Esophagus (tissue), 2 donors: ENCODE measurements at regions not wholly inside any gene's neighbourhood (a gene's known extent, or its start where the extent isn't known, plus 50 kb on each side); places are given as distances from the start of the nearest gene placed in this dataset.
"Not testable (repeated sequence)": the region's sequence is repeated elsewhere in the genome, so short reads cannot be mapped to it uniquely, and the experiment has no call there.

Experiments used
- H3K27ac ChIP-seq, 2 donors: one replicate each; pipeline ENCODE4 v1.5.1; 2013; ENCODE audit warnings: low read depth in 2 of 2, mild to moderate bottlenecking in 2 of 2, inconsistent platforms in 1 of 2, low read length in 1 of 2, moderate library complexity in 1 of 2
- H3K27me3 ChIP-seq, 2 donors: one replicate each; pipeline ENCODE4 v1.6.1; 2013; ENCODE audit warnings: low read length in 2 of 2, control low read depth in 1 of 2, mild to moderate bottlenecking in 1 of 2; ENCODE audit not compliant: insufficient read depth in 2 of 2, control insufficient read depth in 1 of 2
- H3K36me3 ChIP-seq, 2 donors: one replicate each; pipeline ENCODE4 v1.6.1; 2013; ENCODE audit warnings: low read length in 1 of 2; ENCODE audit not compliant: control insufficient read depth in 2 of 2, insufficient read depth in 2 of 2
- H3K4me1 ChIP-seq, 2 donors: one replicate each; pipeline ENCODE4 v1.6.1; 2013; ENCODE audit warnings: low read length in 1 of 2; ENCODE audit not compliant: control insufficient read depth in 2 of 2, insufficient read depth in 2 of 2
- H3K4me3 ChIP-seq, 2 donors: one replicate each; pipeline ENCODE4 v1.5.1; 2013; ENCODE audit warnings: low read length in 2 of 2, mild to moderate bottlenecking in 2 of 2, low read depth in 1 of 2, moderate library complexity in 1 of 2
- H3K9me3 ChIP-seq, 2 donors: one replicate each; pipeline ENCODE4 v1.6.1; 2013; ENCODE audit warnings: mild to moderate bottlenecking in 2 of 2, low read depth in 1 of 2, low read length in 1 of 2, moderate library complexity in 1 of 2; ENCODE audit not compliant: control insufficient read depth in 2 of 2, insufficient read depth in 1 of 2
- WGBS, 2 donors: extraction: QIAGEN DNeasy Blood & Tissue Kit; methylation state at CpG; one replicate each; pipeline ENCODE4 v1.1.7; 2013; 5-methylcytosine and 5-hydroxymethylcytosine counted together
- donor health status: healthy with polysubstance abuse.
- donor health status: Bipolar disorder and iron deficiency.

DNA sequence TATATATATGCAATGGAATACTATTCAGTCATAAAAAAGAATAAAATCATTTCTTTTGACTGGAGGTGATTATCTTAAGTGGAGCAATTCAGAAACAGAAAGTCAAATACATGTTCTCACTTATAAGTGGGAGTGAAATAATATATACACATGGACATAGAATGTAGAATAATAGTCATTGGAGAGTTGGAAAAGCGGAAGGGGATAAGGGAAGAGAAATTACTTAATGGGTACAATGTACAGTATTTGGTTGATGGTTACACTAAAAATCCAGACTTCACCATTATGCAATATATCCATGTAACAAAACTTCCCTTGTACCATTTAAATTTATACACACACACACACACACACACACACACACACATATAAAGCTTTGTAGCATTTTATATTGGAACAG lies 84.3 kb downstream of the RAP2B start:
- Histone ChIP-seq H3K9me3 (no peaks in the 10 kb centered on the region), H3K27me3 (no peaks in the 10 kb centered on the region), H3K4me3 (no peak overlapping the region), H3K4me1 (no peaks in the 10 kb centered on the region), H3K36me3 (no peaks in the 10 kb centered on the region), H3K27ac (no peak overlapping the region)
- WGBS, 2 donors: 0 to 2% methylated on average over 1 of the region's 1 CpG

DNA sequence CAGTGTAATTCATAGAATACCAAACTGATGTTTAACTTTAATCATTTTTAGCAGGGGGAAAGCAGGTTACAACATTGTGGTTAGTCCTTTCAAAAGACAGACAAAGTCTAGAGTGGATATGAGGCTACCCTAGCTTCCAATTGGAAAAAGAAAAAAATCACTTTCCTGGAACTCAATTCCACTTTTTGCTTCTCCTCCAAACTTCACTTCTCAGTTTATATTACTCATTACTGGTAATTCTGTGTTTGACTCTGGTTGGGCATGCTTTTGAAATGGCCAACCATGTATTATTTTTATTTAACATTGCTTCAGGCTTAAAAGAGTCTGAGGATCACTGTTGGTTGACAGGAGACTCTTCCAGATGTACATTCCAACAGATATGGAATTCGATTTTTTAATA lies 84.8 kb downstream of the RAP2B start:
- H3K27ac ChIP-seq: no peak overlapping the region
- no peak overlapping the region for H3K4me3 ChIP-seq
- H3K27me3 ChIP-seq: no peaks in the 10 kb centered on the region
- WGBS, 2 donors: 26 to 40% methylated on average over 1 of the region's 1 CpG
- no peaks in the 10 kb centered on the region for H3K4me1 ChIP-seq
- no peaks in the 10 kb centered on the region for H3K9me3 ChIP-seq
- no peaks in the 10 kb centered on the region for H3K36me3 ChIP-seq

DNA sequence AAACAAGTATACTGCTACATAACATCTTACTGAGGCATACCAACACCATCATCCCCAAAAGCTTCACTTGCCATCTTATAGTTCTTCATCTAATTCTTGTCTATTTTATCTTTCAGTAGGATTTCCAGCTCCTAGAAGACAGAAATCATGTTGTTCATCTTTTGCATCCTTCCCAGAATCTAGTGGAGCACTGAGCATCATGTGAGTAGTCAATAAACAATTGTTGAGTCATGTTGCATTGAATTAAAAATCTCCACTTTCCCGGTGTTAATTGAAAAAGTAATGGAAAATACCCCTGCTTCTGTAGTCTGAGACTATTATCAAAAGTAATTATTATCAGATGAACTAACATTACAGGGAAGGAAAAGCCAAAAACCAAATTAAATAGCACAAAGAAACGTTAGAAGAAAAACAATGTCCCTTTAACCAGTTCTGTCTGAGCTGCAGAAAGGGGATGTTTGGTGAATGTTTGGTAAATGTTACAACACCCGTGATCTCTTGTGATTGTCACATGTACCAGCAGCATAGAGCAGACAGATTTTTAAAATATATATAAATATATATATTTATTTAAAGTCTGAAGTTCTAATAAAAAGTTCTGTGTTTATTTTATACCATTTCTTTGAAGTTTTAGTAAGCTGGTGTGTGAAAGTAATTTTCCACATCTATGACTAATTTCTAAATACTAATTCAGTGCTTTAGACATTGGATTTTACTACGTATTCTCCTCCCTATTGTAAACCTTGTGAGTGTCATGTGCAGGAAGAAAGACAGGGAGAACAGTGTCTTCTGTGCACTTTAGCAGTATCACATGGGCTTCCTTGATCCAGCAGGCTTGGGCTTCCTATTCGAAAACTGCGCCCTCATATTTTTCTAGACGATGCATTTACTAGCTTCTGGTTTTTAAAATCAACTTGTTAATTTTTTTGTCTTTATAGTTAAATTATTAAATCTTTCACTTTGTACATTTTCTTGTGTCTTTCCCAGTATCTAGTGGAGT lies 85.6 kb downstream of the RAP2B start:
- H3K27ac ChIP-seq: no peak overlapping the region
- H3K4me1 ChIP-seq: no peaks in the 10 kb centered on the region
- no peaks in the 10 kb centered on the region for H3K36me3 ChIP-seq
- 57 to 67% methylated on average over 7 of the region's 7 CpGs for WGBS, 2 donors
- no peaks in the 10 kb centered on the region for H3K27me3 ChIP-seq
- H3K4me3 ChIP-seq: no peak overlapping the region
- no peaks in the 10 kb centered on the region for H3K9me3 ChIP-seq

DNA sequence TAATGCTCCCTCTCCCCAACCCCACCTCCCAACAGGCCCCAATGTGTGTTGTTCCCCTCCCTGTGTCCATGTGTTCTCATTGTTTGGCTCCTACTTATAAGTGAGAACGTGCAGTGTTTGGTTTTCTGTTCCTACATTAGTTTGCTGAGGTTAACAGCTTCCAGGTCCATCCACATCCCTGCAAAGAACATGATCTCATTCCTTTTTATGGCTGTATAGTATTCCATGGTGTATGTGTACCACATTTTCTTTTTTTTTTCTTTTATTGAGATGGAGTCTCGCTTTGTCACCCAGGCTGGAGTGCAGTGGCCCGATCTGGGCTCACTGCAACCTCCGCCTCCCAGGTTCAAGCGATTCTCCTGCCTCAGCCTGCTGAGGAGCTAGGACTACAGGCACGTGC lies 86.8 kb downstream of the RAP2B start:
- not testable (repeated sequence) for H3K36me3 ChIP-seq, H3K4me1 ChIP-seq, H3K4me3 ChIP-seq, H3K9me3 ChIP-seq, H3K27ac ChIP-seq, H3K27me3 ChIP-seq
- WGBS, 2 donors: 94 to 99% methylated on average over 6 of the region's 6 CpGs

DNA sequence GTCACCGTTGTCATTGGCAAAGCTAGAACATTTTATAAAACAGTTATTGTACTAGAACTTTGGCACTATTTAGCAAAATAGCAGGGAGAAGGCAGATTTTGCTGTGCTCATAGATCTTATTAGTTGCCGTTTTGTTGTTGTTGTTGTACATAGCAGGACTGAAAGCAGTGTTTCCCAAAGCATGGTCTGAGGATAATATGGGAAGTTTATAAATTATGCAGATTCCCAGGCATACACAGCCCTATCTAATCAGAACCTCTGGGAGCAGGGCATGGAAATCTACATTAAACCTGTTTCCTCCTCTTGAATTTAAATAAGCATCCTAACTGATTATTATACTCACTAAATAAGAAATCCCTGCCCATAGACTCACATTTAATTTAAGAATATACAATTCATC lies 87.9 kb downstream of the RAP2B start:
- no peak overlapping the region for H3K27ac ChIP-seq

DNA sequence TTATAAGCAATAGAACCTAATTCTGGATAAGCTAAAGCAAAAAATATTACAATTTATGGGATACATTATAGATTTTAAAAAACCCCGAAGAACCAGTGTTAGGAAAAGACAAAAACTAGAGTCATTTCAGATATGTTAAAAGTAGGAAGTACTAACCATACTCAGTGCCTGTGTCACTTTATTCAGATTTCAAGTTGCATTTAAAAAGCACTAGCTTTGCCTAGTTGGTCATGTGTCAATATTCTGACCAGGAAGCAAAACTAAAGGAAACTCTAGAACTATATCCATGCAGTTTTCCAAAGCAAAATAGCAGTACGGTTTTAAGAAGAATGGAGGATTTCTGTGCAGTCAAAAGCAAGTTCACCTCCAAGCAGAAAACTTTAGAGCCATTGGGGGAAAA lies 88.4 kb downstream of the RAP2B start:
- Histone ChIP-seq H3K4me1 (no peaks in the 10 kb centered on the region), H3K27ac (no peak overlapping the region), H3K27me3 (no peaks in the 10 kb centered on the region), H3K4me3 (no peak overlapping the region), H3K36me3 (no peaks in the 10 kb centered on the region), H3K9me3 (no peaks in the 10 kb centered on the region)
- 82 to 90% methylated on average over 2 of the region's 2 CpGs for WGBS, 2 donors

More for the DNA sequence above, 87.9 kb downstream of the RAP2B start:
- H3K27me3 ChIP-seq: no peaks in the 10 kb centered on the region
- no peaks in the 10 kb centered on the region for H3K4me1 ChIP-seq
- no peaks in the 10 kb centered on the region for H3K9me3 ChIP-seq
- no peak overlapping the region for H3K4me3 ChIP-seq
- 74 to 85% methylated on average over 2 of the region's 2 CpGs for WGBS, 2 donors
- H3K36me3 ChIP-seq: no peaks in the 10 kb centered on the region

DNA sequence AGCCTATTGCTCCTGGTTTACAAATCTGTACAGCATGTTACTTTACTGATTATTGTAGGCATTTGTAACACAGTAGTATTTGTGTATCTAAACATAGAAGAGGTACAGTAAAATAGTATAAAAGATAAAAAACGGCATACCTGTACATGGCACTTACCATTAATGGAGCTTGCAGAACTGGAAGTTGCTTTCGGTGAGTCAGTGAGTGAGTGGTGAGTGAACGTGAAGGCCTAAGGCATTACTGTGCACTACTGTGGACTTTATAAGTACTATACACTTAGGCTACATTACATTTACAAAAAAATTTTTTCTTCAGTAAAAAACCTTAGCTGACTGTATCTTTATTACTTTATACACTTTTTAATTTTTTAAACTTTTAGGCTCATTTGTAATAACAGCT lies 90.9 kb downstream of the RAP2B start:
- no peaks in the 10 kb centered on the region for H3K4me1 ChIP-seq
- no peaks in the 10 kb centered on the region for H3K36me3 ChIP-seq
- H3K27ac ChIP-seq: no peak overlapping the region
- WGBS, 2 donors: 73 to 81% methylated on average over 3 of the region's 3 CpGs
- H3K4me3 ChIP-seq: no peak overlapping the region
- no peaks in the 10 kb centered on the region for H3K9me3 ChIP-seq
- no peaks in the 10 kb centered on the region for H3K27me3 ChIP-seq

DNA sequence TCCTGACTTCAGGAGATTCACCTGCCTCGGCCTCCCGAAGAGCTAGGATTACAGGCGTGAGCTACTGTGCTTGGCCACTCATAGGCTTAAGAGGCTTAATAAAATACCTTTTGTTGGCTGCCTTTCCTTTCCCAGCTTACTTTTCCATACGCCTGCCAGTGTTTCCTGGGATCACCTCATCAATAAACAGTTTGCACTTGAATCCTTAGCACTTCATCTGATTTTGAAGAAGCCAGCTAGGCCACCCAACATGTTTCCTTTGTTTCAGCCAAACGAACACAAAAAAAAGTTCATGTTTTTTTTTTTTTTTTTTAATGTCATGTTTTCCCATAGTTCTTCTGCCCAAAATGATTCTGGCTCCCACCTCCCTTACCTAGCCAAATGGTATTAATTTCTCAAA lies 92.3 kb downstream of the RAP2B start:
- Histone ChIP-seq H3K9me3 (no peaks in the 10 kb centered on the region), H3K27me3 (no peaks in the 10 kb centered on the region), H3K27ac (no peak overlapping the region), H3K4me3 (no peak overlapping the region), H3K4me1 (no peaks in the 10 kb centered on the region), H3K36me3 (no peaks in the 10 kb centered on the region)
- WGBS, 2 donors: 76 to 83% methylated on average over 5 of the region's 5 CpGs

DNA sequence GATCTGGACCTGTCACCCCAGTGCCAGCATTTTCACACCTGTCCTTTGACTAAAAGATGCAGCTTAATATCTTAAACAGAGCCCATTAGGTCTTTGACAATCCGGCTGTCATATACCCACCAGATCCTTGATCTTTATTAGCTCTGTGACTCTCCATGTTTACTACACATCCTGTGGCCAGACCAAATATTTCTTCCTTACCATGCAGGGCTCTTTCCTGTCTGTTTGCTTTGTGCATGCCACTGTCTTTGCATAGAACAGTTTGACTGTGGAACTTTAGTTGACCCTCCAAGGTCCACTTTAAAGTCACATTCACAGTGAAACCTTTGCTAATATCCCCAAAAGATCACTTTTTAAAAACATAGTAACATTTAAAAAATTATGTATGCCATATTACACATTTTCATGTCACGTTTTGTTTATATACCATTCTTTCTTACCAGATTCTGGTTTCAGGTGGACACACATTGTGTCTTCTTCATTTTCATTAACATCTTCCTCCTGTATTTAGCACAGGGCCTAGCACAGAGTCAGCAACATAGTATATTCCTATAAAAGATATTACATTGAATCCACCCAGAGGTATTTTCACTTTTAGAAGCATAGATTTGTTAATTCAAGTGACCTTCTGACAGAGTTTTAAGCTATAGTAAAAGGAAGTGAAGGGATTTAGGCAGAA lies 95.8 kb downstream of the RAP2B start:
- Histone ChIP-seq H3K27ac (no peak overlapping the region), H3K27me3 (no peaks in the 10 kb centered on the region), H3K4me1 (no peaks in the 10 kb centered on the region), H3K36me3 (no peaks in the 10 kb centered on the region), H3K4me3 (no peak overlapping the region), H3K9me3 (no peaks in the 10 kb centered on the region)
- WGBS, 2 donors: 78 to 86% methylated on average over 2 of the region's 2 CpGs
